Gastroesophageal sphincter (tissue), 4 donors: ENCODE measurements at regions not wholly inside any gene's neighbourhood (a gene's known extent, or its start where the extent isn't known, plus 50 kb on each side); places are given as distances from the start of the nearest gene placed in this dataset.

Experiments used
- ATAC-seq: fragments of 150-250 bp; one replicate; pipeline ENCODE4 v1.9.1; 2016; ENCODE audit warnings: mild to moderate bottlenecking, moderate library complexity
- H3K27ac ChIP-seq, 4 donors: fragments of 200-600 bp; sonication (generic) in 3 of 4; 1 replicate in 3 of 4; 2 replicates in 1 of 4; pipeline ENCODE4 v1.5.1; 2016 to 2019
- H3K27me3 ChIP-seq: fragments of 200-600 bp; sonication (generic); one replicate; pipeline ENCODE4 v1.5.1; 2019
- H3K36me3 ChIP-seq, 2 donors: fragments of 200-600 bp; sonication (generic); one replicate each; pipeline ENCODE4 v1.5.1; 2019; ENCODE audit warnings: control low read depth in 1 of 2
- H3K4me1 ChIP-seq, 3 donors: fragments of 200-600 bp; sonication (generic); 1 replicate in 2 of 3; 2 replicates in 1 of 3; pipeline ENCODE4 v1.5.1; 2016 to 2019; ENCODE audit warnings: control low read depth in 2 of 3
- H3K4me3 ChIP-seq, 2 donors: fragments of 200-600 bp; sonication (generic); one replicate each; pipeline ENCODE4 v1.5.1; 2019; ENCODE audit warnings: mild to moderate bottlenecking in 1 of 2, moderate library complexity in 1 of 2
- H3K9me3 ChIP-seq, 3 donors: fragments of 200-600 bp; sonication (generic); one replicate each; pipeline ENCODE4 v1.5.1; 2017 to 2019; ENCODE audit warnings: control low read depth in 2 of 3
- EP300 ChIP-seq: sonication (generic); formaldehyde crosslinking; IDR thresholded peaks from one replicate; pipeline ENCODE4 v1.6.1; 2017; ENCODE audit warnings: antibody characterized with exemption, mild to moderate bottlenecking
- POLR2A ChIP-seq, 2 donors: fragments of 450-650 bp; IDR thresholded peaks; one replicate each; pipeline ENCODE4 v1.6.1; 2017; ENCODE audit warnings: antibody characterized with exemption in 2 of 2, mild to moderate bottlenecking in 2 of 2, moderate library complexity in 1 of 2
- POLR2AphosphoS5 ChIP-seq: sonication (generic); formaldehyde crosslinking; IDR thresholded peaks from one replicate; pipeline ENCODE4 v1.6.1; 2017; ENCODE audit warnings: antibody characterized with exemption
- WGBS, 2 donors: methylation state at CpG; one replicate each; pipeline ENCODE4 v1.1.5; 2018; ENCODE audit warnings: low coverage in 1 of 2; 5-methylcytosine and 5-hydroxymethylcytosine counted together
- TF ChIP-seq, protein P1 (sequence below), 4 experiments: fragments of 200-600 bp in 2 of 4; fragments of 450-650 bp in 2 of 4; sonication (generic) in 1 of 4; IDR thresholded peaks; one replicate each; pipeline ENCODE4 v1.5.1; 2017 to 2019; ENCODE audit warnings: antibody characterized with exemption in 4 of 4, mild to moderate bottlenecking in 2 of 4, moderate library complexity in 2 of 4

DNA sequence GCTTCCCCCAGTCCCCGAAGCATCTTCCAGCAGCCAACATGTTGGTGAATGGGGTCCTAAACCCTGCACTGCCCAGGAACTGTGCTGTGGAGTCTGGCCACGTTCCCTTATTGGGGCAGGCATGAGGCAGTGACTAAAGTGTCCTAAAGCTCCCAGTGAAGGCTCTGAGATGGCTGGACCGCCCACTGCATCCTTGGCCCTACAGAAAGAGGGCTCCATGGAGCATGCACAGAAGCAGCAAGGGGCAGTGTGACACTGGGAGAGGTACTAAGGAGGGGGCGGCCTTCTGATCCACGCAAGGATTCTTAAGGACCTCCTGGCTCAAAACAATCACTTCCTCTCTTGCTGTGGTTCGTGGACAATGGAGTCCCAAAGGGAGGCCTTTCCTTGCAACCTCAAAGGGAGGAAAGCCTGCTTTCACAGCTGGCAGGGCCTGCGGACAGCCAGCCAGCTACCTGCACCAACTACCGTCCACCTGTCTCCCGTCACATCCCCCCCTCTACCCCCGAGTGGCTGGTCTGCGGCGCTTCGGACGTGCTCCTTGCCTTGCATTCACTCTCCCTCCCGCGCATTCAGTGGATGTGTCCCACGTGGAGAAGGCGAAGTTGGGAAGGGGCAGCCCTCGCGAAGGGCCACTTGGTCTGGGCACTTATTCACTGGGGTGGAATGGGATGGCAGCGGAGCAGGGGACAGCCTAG, 63.9 kb upstream of the STARD13 start:
- WGBS, 2 donors = 16 to 49% methylated on average over 9 to 10 of the region's 21 CpGs
- Histone ChIP-seq H3K4me1 (peaks cover 0 to 42% (median 7%) of the 10 kb centered on the region in 3 donors), H3K27ac (peak overlapping the region; percentile 45 to 95 (median 84)), H3K4me3 (peak overlapping the region; percentile 65 to 81), H3K9me3 (no peaks in the 10 kb centered on the region), H3K36me3 (peaks cover 0 to 3% of the 10 kb centered on the region in 2 donors), H3K27me3 (no peaks in the 10 kb centered on the region)
- ATAC-seq = peak; percentile 0
- TF ChIP-seq, protein P1, sequence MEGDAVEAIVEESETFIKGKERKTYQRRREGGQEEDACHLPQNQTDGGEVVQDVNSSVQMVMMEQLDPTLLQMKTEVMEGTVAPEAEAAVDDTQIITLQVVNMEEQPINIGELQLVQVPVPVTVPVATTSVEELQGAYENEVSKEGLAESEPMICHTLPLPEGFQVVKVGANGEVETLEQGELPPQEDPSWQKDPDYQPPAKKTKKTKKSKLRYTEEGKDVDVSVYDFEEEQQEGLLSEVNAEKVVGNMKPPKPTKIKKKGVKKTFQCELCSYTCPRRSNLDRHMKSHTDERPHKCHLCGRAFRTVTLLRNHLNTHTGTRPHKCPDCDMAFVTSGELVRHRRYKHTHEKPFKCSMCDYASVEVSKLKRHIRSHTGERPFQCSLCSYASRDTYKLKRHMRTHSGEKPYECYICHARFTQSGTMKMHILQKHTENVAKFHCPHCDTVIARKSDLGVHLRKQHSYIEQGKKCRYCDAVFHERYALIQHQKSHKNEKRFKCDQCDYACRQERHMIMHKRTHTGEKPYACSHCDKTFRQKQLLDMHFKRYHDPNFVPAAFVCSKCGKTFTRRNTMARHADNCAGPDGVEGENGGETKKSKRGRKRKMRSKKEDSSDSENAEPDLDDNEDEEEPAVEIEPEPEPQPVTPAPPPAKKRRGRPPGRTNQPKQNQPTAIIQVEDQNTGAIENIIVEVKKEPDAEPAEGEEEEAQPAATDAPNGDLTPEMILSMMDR (IDR thresholded peaks at IDR 0.05) = peak in 1 of 4 experiments; percentile 33
- no peak for TF ChIP-seq POLR2A (IDR thresholded peaks at IDR 0.05)

DNA sequence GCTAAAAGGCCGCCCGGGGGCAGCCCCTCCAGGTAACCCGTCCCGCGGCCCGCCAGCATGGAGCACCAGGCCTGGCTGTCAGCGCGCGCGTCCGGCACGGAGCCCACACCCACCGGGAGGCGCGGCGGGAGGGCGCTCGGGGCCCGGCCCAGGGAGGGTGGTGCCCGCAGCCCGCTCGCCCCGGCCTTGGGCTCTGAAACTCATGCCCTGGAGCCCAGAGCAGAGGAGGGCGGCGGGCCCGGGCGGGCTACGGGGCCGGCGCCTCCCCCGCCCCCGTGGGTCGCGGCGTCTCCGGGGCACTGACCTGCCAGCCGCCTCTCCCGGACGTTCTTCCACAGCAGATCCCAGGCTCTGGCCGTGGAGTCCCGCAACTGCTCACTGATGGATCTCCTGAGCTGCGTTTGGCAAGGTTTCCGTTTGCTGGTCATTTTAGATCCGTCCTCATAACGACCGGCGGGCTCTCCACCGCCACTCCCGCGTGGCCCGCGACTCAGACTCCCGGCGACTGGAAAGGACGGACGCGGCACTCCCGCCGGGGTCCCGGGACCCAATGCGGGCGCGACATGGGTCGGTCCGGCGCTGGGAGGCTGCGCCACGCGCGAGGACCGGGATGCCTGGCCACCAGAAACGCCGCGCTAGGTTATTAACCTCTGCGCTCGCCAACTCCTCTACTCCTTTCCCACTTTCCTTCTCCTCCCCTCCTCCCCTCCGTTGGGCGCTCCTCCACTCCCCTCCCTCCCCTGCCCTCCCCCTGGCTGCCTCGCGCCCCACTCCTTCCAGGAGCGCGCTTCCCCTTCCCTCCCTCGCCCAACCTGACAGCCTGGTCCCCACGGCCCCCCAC, 64.7 kb upstream of the STARD13 start:
- Histone ChIP-seq H3K4me3 (peak overlapping the region; percentile 65 to 81), H3K27ac (peak overlapping the region; percentile 45 to 95 (median 84)), H3K4me1 (peaks cover 0 to 42% (median 7%) of the 10 kb centered on the region in 3 donors), H3K9me3 (no peaks in the 10 kb centered on the region), H3K36me3 (peaks cover 0 to 3% of the 10 kb centered on the region in 2 donors), H3K27me3 (no peaks in the 10 kb centered on the region)
- TF ChIP-seq POLR2AphosphoS5 (no peak), POLR2A (IDR thresholded peaks at IDR 0.05) (peak; percentile 54 to 55), EP300 (no peak)
- TF ChIP-seq, protein P1 (IDR thresholded peaks at IDR 0.05) = peak in 1 of 4 experiments; percentile 46
- ATAC-seq = peak; percentile 69
- 0 to 1% methylated on average over 4 to 19 of the region's 84 CpGs for WGBS, 2 donors

DNA sequence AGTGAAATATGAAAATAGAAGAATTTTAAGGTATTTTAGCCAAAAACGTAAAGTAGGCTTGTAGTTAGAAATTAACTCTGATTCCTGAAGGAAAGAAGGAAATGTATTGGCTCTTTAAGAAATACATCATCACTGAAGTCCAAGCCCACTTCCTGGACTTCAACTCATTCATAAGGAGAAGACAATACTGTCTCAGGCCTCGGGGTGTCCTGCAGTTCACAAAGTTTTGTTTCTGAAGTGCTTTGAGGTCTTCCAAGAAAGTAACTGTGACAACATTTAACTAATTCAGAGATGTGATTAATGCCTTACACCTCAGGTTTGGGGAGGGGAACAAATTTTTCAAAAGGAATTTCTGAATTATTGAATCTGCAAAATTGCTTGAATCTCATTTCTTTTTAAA, 65.8 kb upstream of the STARD13 start:
- no peaks in the 10 kb centered on the region for H3K9me3 ChIP-seq
- H3K27ac ChIP-seq = peak overlapping the region in 3 of 4 donors; percentile 31 to 95 (median 89)
- TF ChIP-seq, protein P1 (IDR thresholded peaks at IDR 0.05) = peak in 2 of 4 experiments; percentile 38 to 44
- TF ChIP-seq POLR2A (IDR thresholded peaks at IDR 0.05) = no peak
- TF ChIP-seq POLR2AphosphoS5 = no peak
- no peak for TF ChIP-seq EP300
- H3K4me3 ChIP-seq = no peak overlapping the region
- WGBS, 2 donors = 9 to 20% methylated on average over 2 of the region's 2 CpGs
- peaks cover 0 to 3% of the 10 kb centered on the region in 2 donors for H3K36me3 ChIP-seq
- H3K4me1 ChIP-seq = peaks cover 0 to 42% (median 7%) of the 10 kb centered on the region in 3 donors
- H3K27me3 ChIP-seq = no peaks in the 10 kb centered on the region
- no peak for ATAC-seq

DNA sequence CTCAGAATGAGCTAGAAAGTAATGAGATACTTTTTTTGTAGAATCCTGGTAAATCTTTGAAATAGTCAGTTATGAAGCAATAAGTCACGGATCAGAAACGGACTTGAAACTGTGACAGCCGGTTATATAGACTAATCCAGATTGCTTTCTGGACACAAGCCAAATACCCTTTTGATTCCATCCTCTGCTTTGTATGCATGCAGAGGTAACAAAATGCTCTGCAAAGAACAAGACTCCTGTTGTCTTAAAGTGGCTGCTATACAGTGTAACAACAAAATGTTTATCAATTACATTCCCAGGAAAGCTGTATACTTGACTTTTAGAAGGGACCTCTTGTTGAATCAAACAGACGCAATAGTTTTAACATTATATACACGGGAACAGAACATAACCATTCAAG, 66.5 kb upstream of the STARD13 start:
- Histone ChIP-seq H3K4me1 (peaks cover 0 to 41% (median 7%) of the 10 kb centered on the region in 3 donors), H3K27ac (peak overlapping the region in 3 of 4 donors; percentile 31 to 95 (median 89)), H3K27me3 (no peaks in the 10 kb centered on the region), H3K9me3 (no peaks in the 10 kb centered on the region), H3K4me3 (no peak overlapping the region), H3K36me3 (peaks cover 0 to 3% of the 10 kb centered on the region in 2 donors)
- no peak for ATAC-seq
- 69 to 77% methylated on average over 5 of the region's 5 CpGs for WGBS, 2 donors
- no peak for TF ChIP-seq POLR2AphosphoS5
- no peak for TF ChIP-seq EP300
- no peak for TF ChIP-seq POLR2A (IDR thresholded peaks at IDR 0.05)
- TF ChIP-seq, protein P1 (IDR thresholded peaks at IDR 0.05) = no peak
